GM21576 (cell line): ENCODE measurements at regions not wholly inside any gene's neighbourhood (a gene's known extent, or its start where the extent isn't known, plus 50 kb on each side); places are given as distances from the start of the nearest gene placed in this dataset.

Experiments used
- ATAC-seq: cut with Tn5 transposase; IDR thresholded peaks from one replicate; pipeline ENCODE4 v1.9.1; 2021; ENCODE audit warnings: mild to moderate bottlenecking, moderate library complexity; ENCODE audit not compliant: unreplicated experiment

- no peak for ATAC-seq
These were observed 488.4 kb upstream of the PIK3C3 start for GRCh38 chr18:41466436-41467160.

- ATAC-seq, result no peak
These were observed 489.6 kb upstream of the PIK3C3 start for GRCh38 chr18:41465386-41465785.

- ATAC-seq, result no peak
These were observed 490.8 kb upstream of the PIK3C3 start for GRCh38 chr18:41464278-41464677.

- no peak for ATAC-seq
These were observed 492.1 kb upstream of the PIK3C3 start for GRCh38 chr18:41462946-41463345.

- ATAC-seq, result no peak
These were observed 493.9 kb upstream of the PIK3C3 start for GRCh38 chr18:41461114-41461513.

- no peak for ATAC-seq
These were observed 495.4 kb upstream of the PIK3C3 start for GRCh38 chr18:41459656-41460055.

- no peak for ATAC-seq
These were observed 496.7 kb upstream of the PIK3C3 start for GRCh38 chr18:41458376-41458775.

- no peak for ATAC-seq
These were observed 497.2 kb upstream of the PIK3C3 start for GRCh38 chr18:41457765-41458326.

GRCh38 chr18:41456831-41457230 is 498.2 kb upstream of the PIK3C3 start:
- no peak for ATAC-seq

- no peak for ATAC-seq
These were observed 505.4 kb upstream of the PIK3C3 start for GRCh38 chr18:41449612-41450011.

GRCh38 chr18:41444943-41445342 is 510.1 kb upstream of the PIK3C3 start:
- no peak for ATAC-seq

- ATAC-seq, result no peak
These were observed 518.3 kb upstream of the PIK3C3 start for GRCh38 chr18:41436772-41437171.

- no peak for ATAC-seq
These were observed 536.4 kb upstream of the PIK3C3 start for GRCh38 chr18:41418598-41418997.

- ATAC-seq, result no peak
These were observed 539.0 kb upstream of the PIK3C3 start for GRCh38 chr18:41416044-41416443.

GRCh38 chr18:41410006-41410405 is 545.0 kb upstream of the PIK3C3 start:
- no peak for ATAC-seq

- no peak for ATAC-seq
These were observed 548.2 kb upstream of the PIK3C3 start for GRCh38 chr18:41406834-41407233.

- ATAC-seq, result no peak
These were observed 558.2 kb upstream of the PIK3C3 start for GRCh38 chr18:41396861-41397260.

GRCh38 chr18:41396211-41396610 is 558.8 kb upstream of the PIK3C3 start:
- ATAC-seq, result no peak

GRCh38 chr18:41395695-41396094 is 559.3 kb upstream of the PIK3C3 start:
- ATAC-seq, result no peak

- no peak for ATAC-seq
These were observed 563.1 kb upstream of the PIK3C3 start for GRCh38 chr18:41391616-41392595.

- no peak for ATAC-seq
These were observed 564.7 kb upstream of the PIK3C3 start for GRCh38 chr18:41390309-41390708.

- no peak for ATAC-seq
These were observed 576.4 kb upstream of the PIK3C3 start for GRCh38 chr18:41378598-41378997.
